ENCODE measurements at regions not wholly inside any gene's neighbourhood (a gene's known extent, or its start where the extent isn't known, plus 50 kb on each side); places are given as distances from the start of the nearest gene placed in this dataset.

DNA sequence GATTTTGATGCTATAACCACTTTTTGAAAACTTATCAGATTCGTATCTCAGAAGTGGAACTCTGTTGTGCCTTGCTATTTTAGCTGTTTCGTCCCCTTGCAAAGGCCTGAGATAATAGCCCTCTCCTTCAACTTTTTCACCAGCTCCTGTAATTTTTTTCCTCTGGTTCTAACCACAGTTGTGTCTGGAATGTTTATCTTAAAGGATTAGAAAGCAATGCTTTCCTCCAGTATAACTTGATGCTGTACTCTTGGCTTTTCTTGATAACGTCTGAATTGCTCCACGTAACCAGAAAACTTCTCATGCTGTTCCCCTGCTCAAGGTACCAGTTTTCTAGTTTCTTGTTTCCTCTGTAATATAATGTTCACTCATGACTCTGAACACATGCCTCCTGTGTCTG lies 209.4 kb downstream of the DTWD2 start:
- no peak for DNase-seq (ENCODE audit: low spot score)

DNA sequence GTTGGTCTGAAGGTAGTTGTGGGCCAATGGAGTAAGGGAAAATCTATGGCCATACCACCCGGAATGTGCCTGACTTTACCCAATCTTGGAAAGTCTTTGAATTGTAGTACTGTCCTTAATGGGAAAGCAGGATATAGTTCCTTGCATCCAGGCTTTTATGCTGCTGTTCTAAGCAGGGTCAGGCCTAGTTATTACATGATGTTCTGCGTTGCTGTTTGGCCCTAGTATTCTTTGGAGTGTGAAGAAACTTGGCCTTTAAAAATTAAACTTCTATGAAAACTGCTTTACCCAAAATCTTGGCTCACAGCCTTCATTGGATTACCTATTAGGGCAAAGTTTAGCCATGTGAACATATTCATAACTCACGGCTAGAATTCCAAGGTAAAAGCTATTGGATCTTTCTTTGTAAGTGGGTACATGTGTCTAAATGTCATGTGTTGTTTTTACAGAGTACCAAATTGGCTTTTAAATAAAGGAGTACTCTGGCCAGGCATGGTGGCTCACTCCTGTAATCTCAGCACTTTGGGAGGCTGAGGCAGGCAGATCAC lies 211.1 kb downstream of the DTWD2 start:
- no peak for DNase-seq (ENCODE audit: low spot score)

DNA sequence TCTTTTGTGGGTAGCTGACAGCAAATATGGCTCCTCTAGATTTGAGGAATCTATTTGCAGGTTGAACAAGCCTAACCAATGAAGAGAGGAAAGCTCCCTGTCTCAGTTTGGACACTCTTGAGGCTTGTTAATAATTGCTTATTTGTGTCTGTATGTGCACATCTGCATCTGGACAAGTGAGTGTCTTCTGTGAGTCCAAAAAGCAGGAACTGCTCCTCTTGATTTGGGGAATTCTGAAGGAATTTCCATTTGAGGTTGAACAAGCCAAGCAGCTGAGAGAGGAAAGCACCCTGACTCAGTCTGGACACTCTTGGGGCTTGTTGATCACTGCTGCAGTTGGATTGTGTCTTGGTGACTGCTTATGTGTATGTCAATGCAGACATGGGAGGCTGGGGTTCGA lies 211.6 kb downstream of the DTWD2 start:
- DNase-seq (ENCODE audit: low spot score), result no peak

- no peak for DNase-seq (ENCODE audit: low spot score)
Observed at GRCh38 chr5:118775790-118776499, 212.4 kb downstream of the DTWD2 start.

- DNase-seq (ENCODE audit: low spot score), result no peak
Observed at GRCh38 chr5:118768607-118769175, 219.7 kb downstream of the DTWD2 start.

GRCh38 chr5:118762291-118762690 lies 226.1 kb downstream of the DTWD2 start:
- DNase-seq (ENCODE audit: low spot score), result no peak

GRCh38 chr5:118761814-118762213 lies 226.5 kb downstream of the DTWD2 start:
- DNase-seq (ENCODE audit: low spot score), result no peak

GRCh38 chr5:118752969-118753368 lies 235.4 kb downstream of the DTWD2 start:
- no peak for DNase-seq (ENCODE audit: low spot score)

DNA sequence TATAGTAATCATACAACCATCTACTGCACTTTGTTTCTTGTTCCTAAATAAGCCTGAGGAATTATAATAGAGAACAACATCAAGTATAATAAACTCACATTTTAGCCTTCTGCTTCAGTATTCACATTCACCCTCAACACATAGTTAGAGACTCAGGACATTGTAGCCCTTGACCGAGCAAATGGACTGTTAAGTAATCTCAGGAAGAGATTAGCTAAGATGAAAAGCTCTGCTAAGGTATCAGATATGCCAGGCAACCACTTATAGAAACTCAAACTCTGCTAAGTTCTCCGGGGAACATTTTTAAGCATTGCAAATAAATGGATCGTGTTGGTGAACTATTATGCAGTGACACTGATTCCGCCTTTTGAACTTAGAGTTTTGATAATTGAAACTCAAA lies 252.0 kb downstream of the DTWD2 start:
- no peak for DNase-seq (ENCODE audit: low spot score)

DNA sequence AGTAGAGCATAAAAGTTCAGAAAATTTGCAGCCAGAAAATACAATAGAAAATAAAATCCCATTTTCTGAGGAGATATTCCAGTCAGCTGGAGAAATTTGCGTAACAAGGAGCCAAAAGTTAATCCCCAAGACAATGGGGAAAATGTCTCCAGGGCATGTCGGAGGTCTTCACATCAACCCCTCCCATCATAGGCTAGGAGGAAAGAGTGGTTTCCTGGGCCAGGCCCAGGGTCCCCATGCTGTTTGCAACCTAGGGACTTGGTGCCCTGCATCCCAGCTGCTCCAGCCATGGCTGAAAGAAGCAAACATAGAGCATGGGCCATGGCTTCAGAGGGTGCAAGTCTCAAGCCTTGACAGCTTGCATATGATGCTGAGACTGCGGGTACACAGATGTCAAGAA lies 255.0 kb downstream of the DTWD2 start:
- DNase-seq (ENCODE audit: low spot score), result no peak

GRCh38 chr5:118728191-118728590 lies 260.2 kb downstream of the DTWD2 start:
- no peak for DNase-seq (ENCODE audit: low spot score)

- no peak for DNase-seq (ENCODE audit: low spot score)
Observed at GRCh38 chr5:118726891-118727290, 261.5 kb downstream of the DTWD2 start.

DNA sequence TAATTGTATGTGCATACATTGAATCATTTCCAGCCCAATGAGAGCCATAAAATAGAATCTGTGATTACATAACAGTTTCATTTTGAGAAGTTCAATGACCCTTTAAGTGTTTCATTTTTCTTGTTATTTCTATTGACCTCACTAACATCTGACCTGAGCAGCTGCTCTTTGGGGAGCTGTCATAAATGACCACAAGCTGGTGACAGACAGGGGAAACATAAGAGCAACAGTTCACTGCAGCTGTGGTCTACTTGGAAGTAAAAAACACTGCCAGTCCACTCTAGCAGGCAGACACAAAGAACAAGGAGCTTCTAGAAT lies 265.4 kb downstream of the DTWD2 start:
- DNase-seq (ENCODE audit: low spot score), result no peak

- DNase-seq (ENCODE audit: low spot score), result no peak
Observed at GRCh38 chr5:118722122-118723020, 266.0 kb downstream of the DTWD2 start.

GRCh38 chr5:118711727-118712126 lies 276.6 kb downstream of the DTWD2 start:
- DNase-seq (ENCODE audit: low spot score), result no peak

DNA sequence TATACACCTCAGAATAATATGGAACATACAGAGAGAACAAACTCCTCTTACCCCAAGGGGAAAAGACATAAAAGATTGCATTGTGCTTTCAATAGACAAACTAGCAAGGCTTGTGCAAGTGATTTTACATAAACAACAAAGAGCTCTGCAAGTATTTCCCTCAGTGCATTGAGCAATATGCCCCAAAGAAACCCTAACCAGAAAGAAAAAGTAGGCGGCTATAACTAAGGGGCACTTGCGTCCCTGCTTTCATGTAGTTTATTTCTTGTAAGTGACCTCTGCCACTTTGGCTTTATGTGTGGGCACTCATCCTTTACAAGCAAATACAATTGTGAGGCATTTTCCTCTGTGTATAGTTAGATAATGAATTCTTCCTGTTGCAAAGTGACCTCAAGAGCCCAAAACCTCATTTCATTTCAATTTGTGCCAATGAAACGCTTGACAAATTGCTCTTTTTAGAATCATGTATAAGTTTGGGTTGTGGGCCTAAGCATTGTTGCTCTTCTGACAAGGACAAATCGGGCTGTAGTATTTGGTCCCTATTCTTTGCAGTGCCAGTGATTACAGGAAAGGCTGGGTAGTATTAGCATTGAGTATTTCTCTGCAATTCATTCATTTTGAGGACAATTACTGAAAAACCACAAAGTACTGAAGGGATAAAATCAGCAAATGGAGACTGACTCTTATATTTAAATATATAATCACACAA lies 282.2 kb downstream of the DTWD2 start:
- no peak for DNase-seq (ENCODE audit: low spot score)

- DNase-seq (ENCODE audit: low spot score), result no peak
Observed at GRCh38 chr5:118703241-118703640, 285.1 kb downstream of the DTWD2 start.

DNA sequence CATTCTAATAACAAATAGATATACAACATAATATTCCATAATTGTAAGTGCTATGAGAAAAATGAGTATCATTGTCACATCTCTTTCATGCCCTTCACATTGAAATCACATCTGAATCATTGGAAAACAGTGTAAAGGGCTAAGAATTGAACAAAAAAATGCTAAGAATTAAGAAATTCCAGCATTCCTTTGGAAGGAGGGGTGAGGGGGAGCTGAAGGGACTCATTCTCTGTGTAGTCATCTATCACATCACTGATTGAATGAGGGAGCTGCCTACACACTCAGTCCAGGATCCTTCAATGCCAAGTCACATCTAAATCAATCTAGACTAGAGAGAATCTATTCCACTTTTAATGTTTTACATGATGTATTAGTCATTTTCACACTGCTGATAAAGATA lies 286.6 kb downstream of the DTWD2 start:
- DNase-seq (ENCODE audit: low spot score), result no peak

GRCh38 chr5:118700510-118700909 lies 287.8 kb downstream of the DTWD2 start:
- no peak for DNase-seq (ENCODE audit: low spot score)

DNA sequence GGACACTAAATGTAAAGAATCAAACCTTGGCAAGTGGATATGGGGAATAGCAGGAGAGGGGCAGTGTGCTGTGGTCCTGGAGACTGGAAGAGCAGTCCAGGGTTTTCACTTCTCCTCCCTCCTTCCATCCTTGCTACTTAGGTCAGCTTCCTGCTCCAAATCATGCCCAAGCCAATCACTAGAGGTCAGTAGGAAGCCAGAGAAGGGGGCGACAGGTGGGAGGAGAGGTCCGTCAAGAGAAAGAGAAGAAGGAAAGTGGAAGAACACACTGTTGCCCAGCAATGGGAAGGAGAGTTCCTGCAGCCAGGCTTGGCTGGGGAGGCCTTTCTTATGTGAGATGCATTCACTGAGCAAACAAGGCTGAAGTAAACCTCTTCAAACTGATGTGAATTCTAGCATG lies 289.6 kb downstream of the DTWD2 start:
- DNase-seq (ENCODE audit: low spot score), result no peak

DNA sequence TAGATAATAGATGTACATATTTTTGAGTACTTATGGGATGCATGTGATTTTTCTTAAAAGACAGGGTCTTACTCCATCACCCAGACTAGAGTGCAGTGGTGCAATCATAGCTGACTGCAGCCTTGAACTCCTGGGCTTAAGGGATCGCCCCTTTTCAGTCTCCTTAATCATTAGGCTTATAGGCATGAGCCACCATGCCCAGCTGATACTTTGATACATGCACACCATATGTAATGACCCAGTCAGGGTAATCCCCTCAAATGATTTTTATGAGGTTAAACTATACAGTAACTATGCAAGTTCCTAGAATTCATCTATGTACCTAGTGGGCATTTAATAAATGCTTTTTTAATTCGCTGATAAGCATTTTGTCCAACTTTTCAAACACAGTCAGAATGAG lies 292.3 kb downstream of the DTWD2 start:
- no peak for DNase-seq (ENCODE audit: low spot score)

GRCh38 chr5:118692811-118693342 lies 295.5 kb downstream of the DTWD2 start:
- DNase-seq (ENCODE audit: low spot score), result no peak

Measured in pons (tissue), 1 donor.